GM19467 (cell line): ENCODE measurements at regions not wholly inside any gene's neighbourhood (a gene's known extent, or its start where the extent isn't known, plus 50 kb on each side); places are given as distances from the start of the nearest gene placed in this dataset.

Source experiments
- ATAC-seq: cut with Tn5 transposase; IDR thresholded peaks from one replicate; pipeline ENCODE4 v1.9.1; 2021; ENCODE audit warnings: mild to moderate bottlenecking, moderate library complexity; ENCODE audit not compliant: unreplicated experiment

GRCh38 chr4:133891011-133891410 is 310.6 kb downstream of the PABPC4L start:
- ATAC-seq = no peak

- no peak for ATAC-seq
These were observed 313.9 kb downstream of the PABPC4L start for GRCh38 chr4:133887723-133888122.

GRCh38 chr4:133869486-133869885 is 332.1 kb downstream of the PABPC4L start:
- no peak for ATAC-seq

GRCh38 chr4:133868856-133869255 is 332.7 kb downstream of the PABPC4L start:
- no peak for ATAC-seq

- no peak for ATAC-seq
These were observed 335.3 kb downstream of the PABPC4L start for GRCh38 chr4:133866328-133866699.

GRCh38 chr4:133865612-133866327 is 335.8 kb downstream of the PABPC4L start:
- ATAC-seq = no peak

- ATAC-seq = no peak
These were observed 338.4 kb downstream of the PABPC4L start for GRCh38 chr4:133863153-133863552.

- no peak for ATAC-seq
These were observed 344.7 kb downstream of the PABPC4L start for GRCh38 chr4:133856731-133857355.

- no peak for ATAC-seq
These were observed 346.6 kb downstream of the PABPC4L start for GRCh38 chr4:133855001-133855400.

- ATAC-seq = no peak
These were observed 362.3 kb downstream of the PABPC4L start for GRCh38 chr4:133839326-133839725.

- no peak for ATAC-seq
These were observed 378.4 kb downstream of the PABPC4L start for GRCh38 chr4:133823177-133823576.

GRCh38 chr4:133812954-133813353 is 388.6 kb downstream of the PABPC4L start:
- ATAC-seq = no peak

GRCh38 chr4:133812236-133812635 is 389.4 kb downstream of the PABPC4L start:
- no peak for ATAC-seq

GRCh38 chr4:133808151-133808550 is 393.4 kb downstream of the PABPC4L start:
- no peak for ATAC-seq

GRCh38 chr4:133803341-133803740 is 398.2 kb downstream of the PABPC4L start:
- ATAC-seq = no peak

GRCh38 chr4:133802359-133803140 is 399.0 kb downstream of the PABPC4L start:
- ATAC-seq = no peak

- no peak for ATAC-seq
These were observed 399.7 kb downstream of the PABPC4L start for GRCh38 chr4:133801883-133802282.

GRCh38 chr4:133800966-133801365 is 400.6 kb downstream of the PABPC4L start:
- ATAC-seq = no peak

GRCh38 chr4:133799717-133800315 is 401.8 kb downstream of the PABPC4L start:
- ATAC-seq = no peak

GRCh38 chr4:133777661-133778060 is 423.9 kb downstream of the PABPC4L start:
- no peak for ATAC-seq

- no peak for ATAC-seq
These were observed 424.6 kb downstream of the PABPC4L start for GRCh38 chr4:133776961-133777360.
